Esophagus muscularis mucosa (tissue), 4 donors: ENCODE measurements at regions not wholly inside any gene's neighbourhood (a gene's known extent, or its start where the extent isn't known, plus 50 kb on each side); places are given as distances from the start of the nearest gene placed in this dataset.
"Not testable (repeated sequence)": the region's sequence is repeated elsewhere in the genome, so short reads cannot be mapped to it uniquely, and the experiment has no call there.

Experiments
- DNase-seq: peaks from one replicate; pipeline ENCODE4 v3.0.0-alpha.2; 2017; ENCODE audit errors: extremely low spot score
- H3K27ac ChIP-seq, 4 donors: fragments of 200-600 bp; sonication (generic); replicated peaks in 1 of 4; 1 replicate in 3 of 4; 2 replicates in 1 of 4; pipeline ENCODE4 v1.5.1; 2016 to 2019; ENCODE audit warnings: mild to moderate bottlenecking in 1 of 4
- H3K27me3 ChIP-seq, 4 donors: fragments of 200-600 bp; sonication (generic); one replicate each; pipeline versions ENCODE4 v1.5.1 to v1.6.0; 2016 to 2019
- H3K36me3 ChIP-seq, 4 donors: fragments of 200-600 bp; sonication (generic); one replicate each; pipeline ENCODE4 v1.5.1; 2016 to 2019
- H3K4me1 ChIP-seq, 4 donors: fragments of 200-600 bp; sonication (generic); one replicate each; pipeline ENCODE4 v1.5.1; 2016 to 2019
- H3K4me3 ChIP-seq, 4 donors: fragments of 200-600 bp; sonication (generic); 1 replicate in 2 of 4; 2 replicates in 2 of 4; pipeline ENCODE4 v1.5.1; 2016 to 2019; ENCODE audit warnings: mild to moderate bottlenecking in 4 of 4, moderate library complexity in 1 of 4
- H3K9me3 ChIP-seq, 4 donors: fragments of 200-600 bp; sonication (generic); 1 replicate in 3 of 4; 2 replicates in 1 of 4; pipeline ENCODE4 v1.5.1; 2016 to 2019
- CTCF ChIP-seq, 3 experiments: fragments of 200-600 bp in 2 of 3; fragments of 450-650 bp in 1 of 3; sonication (generic) in 2 of 3; IDR thresholded peaks; one replicate each; pipeline ENCODE4 v1.5.1; 2017 to 2019; ENCODE audit warnings: antibody characterized with exemption in 3 of 3, mild to moderate bottlenecking in 2 of 3, moderate library complexity in 1 of 3
- EP300 ChIP-seq: sonication (generic); formaldehyde crosslinking; IDR thresholded peaks from one replicate; pipeline ENCODE4 v1.6.1; 2017; ENCODE audit warnings: antibody characterized with exemption
- POLR2A ChIP-seq: fragments of 450-650 bp; IDR thresholded peaks from one replicate; pipeline ENCODE4 v1.6.1; 2017; ENCODE audit warnings: antibody characterized with exemption, moderate library complexity, mild to moderate bottlenecking, low read depth
- POLR2AphosphoS5 ChIP-seq, 2 donors: sonication (generic); formaldehyde crosslinking; IDR thresholded peaks; one replicate each; pipeline ENCODE4 v1.6.1; 2017; ENCODE audit warnings: antibody characterized with exemption in 2 of 2
- WGBS: methylation state at CpG from one replicate; pipeline ENCODE4 v1.1.5; 2018; 5-methylcytosine and 5-hydroxymethylcytosine counted together
- intact Hi-C: fragments of 100-400 bp; cut with DNase I; formaldehyde crosslinking; loops from one replicate; pipeline ENCODE4 v1.15.1; 2023

GRCh38 chr14:65976761-65977404, 509.3 kb upstream of the CCDC196 start:
- no peaks in the 10 kb centered on the region for H3K4me1 ChIP-seq
- no peak for DNase-seq
- H3K9me3 ChIP-seq = peaks cover 0 to 13% (median 5%) of the 10 kb centered on the region in 4 donors
- no peak overlapping the region for H3K4me3 ChIP-seq
- no peak for TF ChIP-seq POLR2AphosphoS5 (IDR thresholded peaks at IDR 0.05)
- H3K27ac ChIP-seq = no peak overlapping the region
- H3K27me3 ChIP-seq = no peaks in the 10 kb centered on the region
- intact Hi-C loops = no loop called here
- 93% methylated on average over 5 of the region's 6 CpGs for WGBS
- no peaks in the 10 kb centered on the region for H3K36me3 ChIP-seq

DNA sequence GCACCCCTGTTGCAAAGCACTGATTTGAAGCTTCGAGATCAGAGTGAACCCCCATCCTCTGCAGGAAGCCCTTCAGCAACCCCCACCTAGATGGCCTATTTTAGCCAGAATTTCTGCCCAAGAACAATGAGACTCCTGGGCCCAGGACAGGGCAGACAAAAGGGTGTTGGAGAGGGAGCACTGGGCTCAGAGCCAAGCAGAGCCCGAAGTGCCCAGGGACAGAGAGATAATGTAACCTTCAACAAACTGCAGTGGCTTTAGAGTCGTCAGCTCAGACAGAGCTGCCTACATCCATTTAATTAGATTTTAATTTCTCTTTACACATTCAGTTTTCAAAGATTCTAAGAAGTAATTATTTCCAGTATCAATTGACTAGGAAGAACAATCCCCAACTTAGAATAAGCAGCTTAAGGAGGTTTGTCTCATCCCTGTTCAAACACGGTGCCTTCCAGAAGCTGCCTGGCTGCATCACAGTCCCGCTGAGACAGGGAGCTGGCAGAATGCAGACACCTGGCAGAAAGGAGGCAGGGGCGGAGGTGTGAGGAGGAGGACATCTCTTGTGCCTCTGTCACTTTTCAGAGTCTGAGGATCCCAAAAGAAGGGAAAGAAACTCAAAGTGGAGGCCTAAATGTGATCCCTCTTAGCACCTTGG, 504.9 kb upstream of the CCDC196 start:
- H3K27me3 ChIP-seq = no peaks in the 10 kb centered on the region
- no peak for DNase-seq
- H3K27ac ChIP-seq = no peak overlapping the region
- H3K4me1 ChIP-seq = no peaks in the 10 kb centered on the region
- no peak overlapping the region for H3K4me3 ChIP-seq
- H3K36me3 ChIP-seq = no peaks in the 10 kb centered on the region
- 73% methylated on average over 6 of the region's 6 CpGs for WGBS
- intact Hi-C loops = no loop called here
- peaks cover 0 to 13% (median 5%) of the 10 kb centered on the region in 4 donors for H3K9me3 ChIP-seq
- TF ChIP-seq POLR2A (no peak), POLR2AphosphoS5 (IDR thresholded peaks at IDR 0.05) (no peak), EP300 (no peak), CTCF (IDR thresholded peaks at IDR 0.05) (no peak)

GRCh38 chr14:65986041-65986440, 500.1 kb upstream of the CCDC196 start:
- TF ChIP-seq EP300 (no peak), POLR2A (no peak), CTCF (IDR thresholded peaks at IDR 0.05) (no peak), POLR2AphosphoS5 (IDR thresholded peaks at IDR 0.05) (no peak)
- intact Hi-C loops = no loop called here

DNA sequence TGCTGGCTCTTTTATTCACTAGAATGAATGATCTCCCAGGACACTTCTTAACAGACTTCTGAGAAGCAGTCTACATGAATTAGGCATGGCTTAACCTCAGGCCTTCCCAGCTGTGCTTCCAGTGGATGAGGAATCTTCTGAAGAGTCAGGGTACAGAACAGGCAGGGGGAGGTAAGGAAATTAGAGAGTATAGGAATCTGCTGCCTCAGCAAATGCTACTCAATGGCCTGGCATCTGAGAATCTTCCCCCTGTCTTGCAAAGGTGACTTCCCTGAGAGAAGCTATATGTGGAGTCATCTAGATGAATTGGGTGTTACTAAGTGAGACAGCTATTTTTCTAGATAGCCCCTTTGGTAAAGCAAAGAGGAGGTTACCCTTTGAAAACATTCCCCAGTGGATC, 496.2 kb upstream of the CCDC196 start:
- intact Hi-C loops = no loop called here
- Histone ChIP-seq H3K9me3 (no peaks in the 10 kb centered on the region), H3K4me1 (no peaks in the 10 kb centered on the region), H3K27ac (no peak overlapping the region), H3K27me3 (no peaks in the 10 kb centered on the region), H3K36me3 (no peaks in the 10 kb centered on the region), H3K4me3 (no peak overlapping the region)
- TF ChIP-seq POLR2A (no peak), EP300 (no peak), CTCF (IDR thresholded peaks at IDR 0.05) (no peak), POLR2AphosphoS5 (IDR thresholded peaks at IDR 0.05) (no peak)
- DNase-seq = no peak

More at GRCh38 chr14:65986041-65986440, 500.1 kb upstream of the CCDC196 start:
- Histone ChIP-seq H3K27ac (no peak overlapping the region), H3K36me3 (no peaks in the 10 kb centered on the region), H3K27me3 (no peaks in the 10 kb centered on the region), H3K4me3 (no peak overlapping the region), H3K9me3 (no peaks in the 10 kb centered on the region), H3K4me1 (no peaks in the 10 kb centered on the region)
- no peak for DNase-seq
- WGBS = 38% methylated on average over 1 of the region's 1 CpG

GRCh38 chr14:65991104-65991503, 495.1 kb upstream of the CCDC196 start:
- no peaks in the 10 kb centered on the region for H3K27me3 ChIP-seq
- TF ChIP-seq EP300 (no peak), POLR2AphosphoS5 (IDR thresholded peaks at IDR 0.05) (no peak), POLR2A (no peak), CTCF (IDR thresholded peaks at IDR 0.05) (no peak)
- intact Hi-C loops = no loop called here
- no peaks in the 10 kb centered on the region for H3K4me1 ChIP-seq
- no peak overlapping the region for H3K27ac ChIP-seq
- H3K9me3 ChIP-seq = no peaks in the 10 kb centered on the region
- WGBS = 76% methylated on average over 2 of the region's 2 CpGs
- no peak for DNase-seq
- H3K36me3 ChIP-seq = no peaks in the 10 kb centered on the region
- H3K4me3 ChIP-seq = no peak overlapping the region

DNA sequence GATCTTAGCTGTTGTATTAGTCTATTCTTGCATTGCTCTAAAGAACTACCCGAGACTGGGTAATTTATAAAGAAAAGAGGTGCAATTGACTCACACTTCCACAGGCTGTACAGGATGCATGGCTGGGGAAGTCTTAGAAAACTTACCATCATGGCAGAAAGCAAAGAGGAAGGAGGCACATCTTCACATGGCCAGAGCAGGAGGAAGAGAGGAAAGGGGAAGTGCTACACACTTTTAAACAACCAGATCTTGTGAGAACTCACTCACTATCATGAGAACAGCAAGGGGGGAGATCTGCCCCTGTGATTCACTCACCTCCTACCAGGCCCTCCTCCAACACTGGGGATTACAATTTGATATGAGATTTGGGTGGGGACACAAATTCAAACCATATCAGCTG, 494.2 kb upstream of the CCDC196 start:
- H3K27ac ChIP-seq, intact Hi-C loops, H3K9me3 ChIP-seq, DNase-seq, H3K27me3 ChIP-seq, H3K4me3 ChIP-seq, H3K4me1 ChIP-seq, H3K36me3 ChIP-seq: not testable (repeated sequence)
- 67% methylated on average over 1 of the region's 1 CpG for WGBS
